PC-3 (cell line): ENCODE measurements at regions not wholly inside any gene's neighbourhood (a gene's known extent, or its start where the extent isn't known, plus 50 kb on each side); places are given as distances from the start of the nearest gene placed in this dataset.
"Not testable (repeated sequence)": the region's sequence is repeated elsewhere in the genome, so short reads cannot be mapped to it uniquely, and the experiment has no call there.

Source experiments
- ATAC-seq: fragments of 200-7000 bp; cut with Tn5 transposase; 2 replicates; pipeline ENCODE4 v1.9.1; 2020; ENCODE audit warnings: mild to moderate bottlenecking, moderate library complexity
- BruUV-seq: library from RNA; stranded (reverse); fragments of 400-500 nt; replicated peaks from 2 replicates; lab custom pipeline; 2021; lab: Mats Ljungman, UMichigan
- CTCF ChIA-PET: fragments of 300-600 bp; sonication (Branson Sonifier 250); formaldehyde crosslinking; loops from one replicate; lab custom pipeline; 2022; ENCODE audit warnings: antibody characterized with exemption; lab: Charles Lee
- POLR2A ChIA-PET: fragments of 300-600 bp; sonication (Branson Sonifier 250); formaldehyde crosslinking; loops from one replicate; lab custom pipeline; 2022; ENCODE audit warnings: antibody characterized with exemption; ENCODE audit not compliant: unreplicated experiment; lab: Charles Lee
- DNase-seq: peaks from one replicate; pipeline ENCODE4 v3.0.0-alpha.2; 2015
- H2AFZ ChIP-seq: fragments of 300-600 bp; sonication (generic); 2 replicates; pipeline ENCODE4 v1.6.0; 2016; ENCODE audit warnings: antibody characterized with exemption, low read length
- H3F3A ChIP-seq: fragments of 300-600 bp; sonication (generic); one replicate; pipeline ENCODE4 v1.6.0; 2017; ENCODE audit warnings: antibody characterized with exemption, low read length, control low read depth, mild to moderate bottlenecking; ENCODE audit not compliant: unreplicated experiment
- H3K27ac ChIP-seq: fragments of 300-600 bp; sonication (generic); 2 replicates; pipeline ENCODE4 v1.5.1; 2016; ENCODE audit warnings: mild to moderate bottlenecking, low read length
- H3K27me3 ChIP-seq: fragments of 300-600 bp; sonication (generic); 2 replicates; pipeline ENCODE4 v1.6.1; 2016; ENCODE audit warnings: low read length, mixed read lengths
- H3K36me3 ChIP-seq: fragments of 300-600 bp; sonication (generic); 2 replicates; pipeline ENCODE4 v1.6.1; 2016; ENCODE audit warnings: low read depth, mixed run types, low read length, mixed read lengths
- H3K4me1 ChIP-seq: fragments of 300-600 bp; sonication (generic); 2 replicates; pipeline ENCODE4 v1.5.1; 2016; ENCODE audit warnings: low read length; ENCODE audit not compliant: insufficient read depth
- H3K4me2 ChIP-seq: fragments of 300-600 bp; sonication (generic); 2 replicates; pipeline ENCODE4 v1.6.0; 2016; ENCODE audit warnings: low read length
- H3K4me3 ChIP-seq: fragments of 300-600 bp; sonication (generic); 2 replicates; pipeline ENCODE4 v1.5.1; 2016; ENCODE audit warnings: mild to moderate bottlenecking, low read length, mixed read lengths
- H3K79me2 ChIP-seq: fragments of 300-600 bp; sonication (generic); 2 replicates; pipeline ENCODE4 v1.6.1; 2017; ENCODE audit warnings: low read length, mixed read lengths
- H3K9ac ChIP-seq: fragments of 300-600 bp; sonication (generic); 2 replicates; pipeline ENCODE4 v1.6.0; 2016; ENCODE audit warnings: mild to moderate bottlenecking, low read length
- H3K9me2 ChIP-seq: fragments of 300-600 bp; sonication (generic); replicated peaks from 2 replicates; pipeline ENCODE4 v1.6.1; 2016; ENCODE audit warnings: mixed run types, low read length, mixed read lengths
- H3K9me3 ChIP-seq: fragments of 300-600 bp; sonication (generic); 2 replicates; pipeline ENCODE4 v1.6.1; 2016; ENCODE audit warnings: low read length, mixed read lengths
- H4K20me1 ChIP-seq: fragments of 300-600 bp; sonication (generic); 2 replicates; pipeline ENCODE4 v1.6.1; 2016; ENCODE audit warnings: low read length, mixed read lengths
- CTCF ChIP-seq: fragments of 300-600 bp; sonication (generic); conservative IDR thresholded peaks from 2 replicates; pipeline ENCODE4 v1.5.1; 2017; ENCODE audit warnings: antibody characterized with exemption, low read depth, mild to moderate bottlenecking, low read length
- EZH2 ChIP-seq: fragments of 300-600 bp; sonication (generic); IDR thresholded peaks from one replicate; pipeline ENCODE4 v1.6.1; 2017; ENCODE audit warnings: antibody characterized with exemption, mild to moderate bottlenecking, low read length; ENCODE audit not compliant: unreplicated experiment
- EZH2phosphoT487 ChIP-seq: fragments of 300-600 bp; sonication (generic); IDR thresholded peaks from 2 replicates; pipeline ENCODE4 v1.6.1; 2018; ENCODE audit warnings: mild to moderate bottlenecking, antibody characterized with exemption, low read length, borderline replicate concordance
- intact Hi-C: fragments of 100-400 bp; cut with micrococcal nuclease; formaldehyde crosslinking; loops from 2 replicates; pipeline ENCODE4 v1.9.0; 2023

- Histone ChIP-seq H3K9me2 (no peaks in the 10 kb centered on the region), H4K20me1 (no peaks in the 10 kb centered on the region), H3K4me2 (no peak overlapping the region), H3K27ac (no peak overlapping the region), H2AFZ (no peak overlapping the region), H3K4me1 (no peaks in the 10 kb centered on the region), H3K27me3 (no peaks in the 10 kb centered on the region), H3K9ac (no peak overlapping the region), H3K79me2 (no peaks in the 10 kb centered on the region), H3K36me3 (no peaks in the 10 kb centered on the region), H3F3A (no peaks in the 10 kb centered on the region), H3K9me3 (no peaks in the 10 kb centered on the region), H3K4me3 (no peak overlapping the region)
- ATAC-seq (no peak), DNase-seq (no peak)
- ChIA-PET POLR2A (interaction anchor here (0.7 kb wide), 1 partner anchor 16 kb away, joined by 6 read pairs; no protein-coding TSS in a partner anchor), CTCF (no interaction called here)
- no TSS peak for BruUV-seq
- no peak for TF ChIP-seq EZH2phosphoT487
- no peak for TF ChIP-seq EZH2
- TF ChIP-seq CTCF: no peak
- intact Hi-C loops: no loop called here
These were observed 231.2 kb upstream of the FKBP1C start for GRCh38 chr6:62980093-62980492.

GRCh38 chr6:62980724-62981123, 230.5 kb upstream of the FKBP1C start:
- Histone ChIP-seq H3K9me2 (no peaks in the 10 kb centered on the region), H3K36me3 (no peaks in the 10 kb centered on the region), H3K9ac (no peak overlapping the region), H3K4me3 (no peak overlapping the region), H3K27ac (no peak overlapping the region), H2AFZ (no peak overlapping the region), H3F3A (no peaks in the 10 kb centered on the region), H3K27me3 (no peaks in the 10 kb centered on the region), H4K20me1 (no peaks in the 10 kb centered on the region), H3K4me2 (no peak overlapping the region), H3K9me3 (no peaks in the 10 kb centered on the region), H3K4me1 (no peaks in the 10 kb centered on the region), H3K79me2 (no peaks in the 10 kb centered on the region)
- ATAC-seq (no peak), DNase-seq (no peak)
- intact Hi-C loops: no loop called here
- TF ChIP-seq EZH2phosphoT487: no peak
- no peak for TF ChIP-seq CTCF
- no peak for TF ChIP-seq EZH2
- ChIA-PET POLR2A (no interaction called here), CTCF (no interaction called here)
- BruUV-seq: no TSS peak

GRCh38 chr6:62982951-62983350, 228.3 kb upstream of the FKBP1C start:
- DNase-seq: no peak
- Histone ChIP-seq H2AFZ (no peak overlapping the region), H3K27ac (no peak overlapping the region), H3K9me2 (no peaks in the 10 kb centered on the region), H4K20me1 (no peaks in the 10 kb centered on the region), H3K4me2 (no peak overlapping the region), H3K9me3 (no peaks in the 10 kb centered on the region), H3F3A (no peaks in the 10 kb centered on the region), H3K27me3 (no peaks in the 10 kb centered on the region), H3K79me2 (no peaks in the 10 kb centered on the region), H3K36me3 (no peaks in the 10 kb centered on the region), H3K4me3 (no peak overlapping the region), H3K4me1 (no peaks in the 10 kb centered on the region), H3K9ac (no peak overlapping the region)
- no peak for ATAC-seq
- ChIA-PET CTCF (no interaction called here), POLR2A (no interaction called here)
- intact Hi-C loops: no loop called here
- no TSS peak for BruUV-seq
- no peak for TF ChIP-seq CTCF
- TF ChIP-seq EZH2: no peak
- TF ChIP-seq EZH2phosphoT487: no peak

DNA sequence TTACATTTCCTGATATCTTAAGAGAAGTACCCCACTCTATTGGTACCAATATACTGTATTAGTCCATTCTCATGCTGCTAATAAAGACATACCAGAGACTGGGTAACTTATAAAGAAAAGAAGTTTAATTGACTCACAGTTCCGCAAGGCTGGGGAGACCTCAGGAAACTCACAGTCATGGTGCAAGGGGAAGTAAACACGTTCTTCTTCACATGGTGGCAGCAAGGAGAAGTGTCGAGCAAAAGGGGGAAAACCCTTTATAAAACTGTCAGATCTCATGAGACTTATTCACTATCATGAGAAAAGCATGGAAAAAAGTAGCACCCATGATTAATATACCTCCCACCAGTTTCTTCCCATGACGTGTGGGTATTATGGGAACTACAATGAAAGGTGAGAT, 219.6 kb upstream of the FKBP1C start:
- ATAC-seq, CTCF ChIA-PET, POLR2A ChIA-PET, H3K9ac ChIP-seq, intact Hi-C loops, H3K4me2 ChIP-seq, H3K4me1 ChIP-seq, H3K4me3 ChIP-seq, H4K20me1 ChIP-seq, H3K27me3 ChIP-seq, H2AFZ ChIP-seq, H3K9me2 ChIP-seq, H3K79me2 ChIP-seq, H3K36me3 ChIP-seq, H3K27ac ChIP-seq, H3K9me3 ChIP-seq, BruUV-seq, DNase-seq, H3F3A ChIP-seq: not testable (repeated sequence)
